ENCODE measurements at regions not wholly inside any gene's neighbourhood (a gene's known extent, or its start where the extent isn't known, plus 50 kb on each side); places are given as distances from the start of the nearest gene placed in this dataset.

DNA sequence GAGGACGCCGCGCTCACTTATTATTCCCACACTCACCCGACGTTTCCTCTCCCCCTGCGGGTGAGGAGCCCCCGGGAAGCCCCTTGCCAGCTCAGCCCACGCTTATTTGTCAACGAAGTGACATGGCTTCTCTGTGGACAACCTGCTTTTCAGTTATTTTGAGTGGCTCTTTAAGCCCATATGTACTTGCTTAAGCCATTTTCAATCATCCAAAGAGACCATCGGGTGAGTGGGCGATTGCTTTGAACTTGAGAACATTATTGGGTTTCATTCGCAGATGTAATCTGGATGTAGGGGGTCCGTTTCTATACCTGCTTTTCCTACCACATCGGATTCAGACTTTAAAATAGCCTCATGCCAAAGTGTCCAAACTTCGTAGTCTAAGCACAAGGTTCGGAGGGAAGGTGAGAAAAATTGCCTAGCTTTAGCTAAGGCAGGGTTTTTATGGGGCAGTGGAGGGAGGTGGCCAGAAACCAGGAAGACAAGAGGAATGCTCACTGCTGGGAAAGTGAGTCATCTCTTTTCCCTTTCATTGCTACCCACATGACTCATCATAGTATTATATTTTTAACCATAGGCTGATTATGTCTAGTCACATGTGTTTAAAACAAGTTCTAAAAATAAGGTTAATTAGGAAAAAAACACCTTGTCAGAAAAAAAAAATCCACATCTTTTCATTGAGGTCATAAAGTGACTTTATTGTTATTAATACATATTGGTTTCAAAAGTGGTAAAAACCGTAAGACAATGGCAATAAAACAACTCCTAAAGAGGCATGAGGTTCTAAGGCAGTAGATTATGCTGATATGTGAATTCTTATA is 773.1 kb upstream of the NR2F2 start:
- TF ChIP-seq, protein P1, sequence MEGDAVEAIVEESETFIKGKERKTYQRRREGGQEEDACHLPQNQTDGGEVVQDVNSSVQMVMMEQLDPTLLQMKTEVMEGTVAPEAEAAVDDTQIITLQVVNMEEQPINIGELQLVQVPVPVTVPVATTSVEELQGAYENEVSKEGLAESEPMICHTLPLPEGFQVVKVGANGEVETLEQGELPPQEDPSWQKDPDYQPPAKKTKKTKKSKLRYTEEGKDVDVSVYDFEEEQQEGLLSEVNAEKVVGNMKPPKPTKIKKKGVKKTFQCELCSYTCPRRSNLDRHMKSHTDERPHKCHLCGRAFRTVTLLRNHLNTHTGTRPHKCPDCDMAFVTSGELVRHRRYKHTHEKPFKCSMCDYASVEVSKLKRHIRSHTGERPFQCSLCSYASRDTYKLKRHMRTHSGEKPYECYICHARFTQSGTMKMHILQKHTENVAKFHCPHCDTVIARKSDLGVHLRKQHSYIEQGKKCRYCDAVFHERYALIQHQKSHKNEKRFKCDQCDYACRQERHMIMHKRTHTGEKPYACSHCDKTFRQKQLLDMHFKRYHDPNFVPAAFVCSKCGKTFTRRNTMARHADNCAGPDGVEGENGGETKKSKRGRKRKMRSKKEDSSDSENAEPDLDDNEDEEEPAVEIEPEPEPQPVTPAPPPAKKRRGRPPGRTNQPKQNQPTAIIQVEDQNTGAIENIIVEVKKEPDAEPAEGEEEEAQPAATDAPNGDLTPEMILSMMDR (IDR thresholded peaks at IDR 0.05), result no peak
- TF ChIP-seq POLR2A (IDR thresholded peaks at IDR 0.05), result no peak

All from uterus (tissue), 2 donors.